ENCODE measurements at regions not wholly inside any gene's neighbourhood (a gene's known extent, or its start where the extent isn't known, plus 50 kb on each side); places are given as distances from the start of the nearest gene placed in this dataset.

DNA sequence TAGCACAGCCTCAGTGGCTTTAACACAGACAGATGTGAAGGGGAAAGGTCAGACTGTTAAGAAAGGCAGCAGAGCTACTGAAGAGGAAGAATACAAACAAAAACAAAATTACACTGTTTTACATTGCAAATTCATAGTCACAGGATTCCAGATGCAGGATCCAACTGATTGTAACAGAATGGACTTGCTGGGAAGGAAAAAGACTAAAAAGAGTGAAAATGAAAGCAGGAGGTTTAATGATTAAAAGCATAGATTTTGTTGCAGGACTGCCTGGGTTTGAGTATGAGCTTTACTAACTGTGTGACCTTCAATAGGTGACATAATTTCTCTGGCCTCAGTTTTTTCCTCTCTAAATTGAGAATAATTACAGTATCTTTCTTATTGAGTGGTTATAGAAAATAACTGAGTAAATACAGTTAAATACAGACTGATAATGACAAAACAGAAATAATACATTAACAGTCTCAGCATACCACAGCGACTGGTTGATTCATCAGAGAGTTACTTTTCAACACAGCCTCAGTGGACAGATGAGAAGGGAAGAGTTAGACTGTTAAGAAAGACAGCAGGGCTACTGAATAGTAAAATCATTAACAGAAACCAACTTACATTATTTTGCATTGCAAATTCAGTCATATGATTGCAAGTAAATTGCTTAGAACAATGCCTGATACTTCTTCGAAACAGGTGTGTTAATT lies 704.2 kb upstream of the TENM4 start:
- ChIA-PET CTCF (interaction anchor here (1.1 to 2.0 kb wide), 2 partner anchors 10 to 651 kb away, joined by 3 to 12 read pairs; no protein-coding TSS in a partner anchor), POLR2A (no interaction called here)
- no peak for DNase-seq (ENCODE audit: low read depth, low spot score)
- H3K27me3 ChIP-seq (ENCODE audit: control insufficient read depth, insufficient read depth, low read length) = no peaks in the 10 kb centered on the region
- H3K9me3 ChIP-seq (ENCODE audit: control insufficient read depth, insufficient read depth, low read length) = no peaks in the 10 kb centered on the region
- no peak overlapping the region for H3K27ac ChIP-seq (ENCODE audit: low read depth, low read length)
- TF ChIP-seq, protein P1, sequence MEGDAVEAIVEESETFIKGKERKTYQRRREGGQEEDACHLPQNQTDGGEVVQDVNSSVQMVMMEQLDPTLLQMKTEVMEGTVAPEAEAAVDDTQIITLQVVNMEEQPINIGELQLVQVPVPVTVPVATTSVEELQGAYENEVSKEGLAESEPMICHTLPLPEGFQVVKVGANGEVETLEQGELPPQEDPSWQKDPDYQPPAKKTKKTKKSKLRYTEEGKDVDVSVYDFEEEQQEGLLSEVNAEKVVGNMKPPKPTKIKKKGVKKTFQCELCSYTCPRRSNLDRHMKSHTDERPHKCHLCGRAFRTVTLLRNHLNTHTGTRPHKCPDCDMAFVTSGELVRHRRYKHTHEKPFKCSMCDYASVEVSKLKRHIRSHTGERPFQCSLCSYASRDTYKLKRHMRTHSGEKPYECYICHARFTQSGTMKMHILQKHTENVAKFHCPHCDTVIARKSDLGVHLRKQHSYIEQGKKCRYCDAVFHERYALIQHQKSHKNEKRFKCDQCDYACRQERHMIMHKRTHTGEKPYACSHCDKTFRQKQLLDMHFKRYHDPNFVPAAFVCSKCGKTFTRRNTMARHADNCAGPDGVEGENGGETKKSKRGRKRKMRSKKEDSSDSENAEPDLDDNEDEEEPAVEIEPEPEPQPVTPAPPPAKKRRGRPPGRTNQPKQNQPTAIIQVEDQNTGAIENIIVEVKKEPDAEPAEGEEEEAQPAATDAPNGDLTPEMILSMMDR (IDR thresholded peaks at IDR 0.05; ENCODE audit: low read depth, low read length) = no peak
- H3K4me3 ChIP-seq (ENCODE audit: low read depth, low read length) = no peak overlapping the region

DNA sequence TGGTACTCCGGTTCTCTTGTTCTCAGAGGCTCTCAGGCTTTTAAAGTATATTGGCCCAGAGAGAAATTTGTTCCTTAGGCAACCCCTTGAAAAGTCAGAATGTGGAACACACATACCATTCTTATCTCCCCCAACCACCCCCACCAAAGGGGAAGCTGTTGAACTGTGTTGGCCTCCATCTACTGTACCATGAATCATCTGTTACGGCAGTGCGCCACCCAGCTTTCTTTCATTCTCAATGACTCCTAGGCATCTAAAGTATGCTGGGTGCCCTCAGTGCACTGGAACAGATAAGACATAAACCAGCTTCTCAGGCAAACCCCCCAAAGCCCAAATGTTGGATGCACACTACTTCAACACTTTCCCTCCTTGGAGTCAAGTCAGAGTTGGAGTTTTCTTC lies 696.2 kb upstream of the TENM4 start:
- CTCF ChIA-PET = interaction anchor here (0.9 kb wide), 1 partner anchor 19 kb away, joined by 3 read pairs; no protein-coding TSS in a partner anchor
- POLR2A ChIA-PET = no interaction called here
- Histone ChIP-seq H3K27ac (ENCODE audit: low read depth, low read length) (no peak overlapping the region), H3K9me3 (ENCODE audit: control insufficient read depth, insufficient read depth, low read length) (peaks cover 2% of the 10 kb centered on the region; the same call in 1 of the 2 replicates), H3K27me3 (ENCODE audit: control insufficient read depth, insufficient read depth, low read length) (no peaks in the 10 kb centered on the region), H3K4me3 (ENCODE audit: low read depth, low read length) (no peak overlapping the region)
- DNase-seq (ENCODE audit: low read depth, low spot score) = no peak
- TF ChIP-seq, protein P1 (IDR thresholded peaks at IDR 0.05; ENCODE audit: low read depth, low read length) = no peak

DNA sequence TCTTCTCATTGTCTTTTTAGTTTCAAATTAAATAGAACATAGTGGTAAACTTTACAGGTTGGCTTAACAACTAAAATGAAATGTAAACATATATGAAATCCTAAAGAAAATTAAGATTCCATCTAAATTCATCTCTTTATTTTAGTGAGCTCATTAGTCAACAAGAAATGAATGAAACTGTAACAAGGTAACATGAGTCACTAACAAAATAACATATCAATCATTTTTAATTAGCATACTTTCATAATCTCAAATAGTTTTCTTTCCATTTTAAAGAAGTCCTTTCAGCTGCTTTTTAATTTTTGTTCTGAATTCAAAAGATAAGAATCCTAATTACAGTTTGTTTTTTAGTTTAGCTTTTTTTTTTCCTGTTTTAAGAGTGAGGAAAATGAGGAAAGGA lies 688.6 kb upstream of the TENM4 start:
- Histone ChIP-seq H3K27me3 (ENCODE audit: control insufficient read depth, insufficient read depth, low read length) (no peaks in the 10 kb centered on the region), H3K4me3 (ENCODE audit: low read depth, low read length) (no peak overlapping the region), H3K9me3 (ENCODE audit: control insufficient read depth, insufficient read depth, low read length) (no peaks in the 10 kb centered on the region), H3K27ac (ENCODE audit: low read depth, low read length) (no peak overlapping the region)
- POLR2A ChIA-PET = no interaction called here
- no peak for DNase-seq (ENCODE audit: low read depth, low spot score)
- TF ChIP-seq, protein P1 (IDR thresholded peaks at IDR 0.05; ENCODE audit: low read depth, low read length) = no peak
- CTCF ChIA-PET = interaction anchor here (0.6 to 1.1 kb wide), 2 partner anchors 17 to 26 kb away, joined by 3 to 5 read pairs; no protein-coding TSS in a partner anchor

DNA sequence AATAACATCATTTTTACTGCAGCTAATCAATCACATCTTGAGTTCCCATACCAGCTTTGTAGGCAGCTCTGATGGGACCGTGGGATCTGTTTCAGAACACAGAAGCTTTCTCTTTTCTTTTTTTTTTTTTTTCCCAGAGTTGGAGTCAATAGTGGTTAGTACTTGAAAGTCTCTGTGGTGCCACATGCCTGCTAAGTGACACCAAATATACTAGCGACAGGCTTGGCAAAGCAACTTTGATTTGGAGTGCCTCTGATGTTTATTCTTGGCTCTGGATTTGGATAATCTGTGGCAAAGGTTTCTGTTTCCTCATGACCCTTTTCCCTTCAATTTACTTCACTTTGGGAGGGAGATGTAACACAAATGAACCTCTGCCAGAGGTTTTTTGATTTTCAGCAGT lies 681.4 kb upstream of the TENM4 start:
- TF ChIP-seq, protein P1 (IDR thresholded peaks at IDR 0.05; ENCODE audit: low read depth, low read length) = no peak
- DNase-seq (ENCODE audit: low read depth, low spot score) = no peak
- POLR2A ChIA-PET = no interaction called here
- Histone ChIP-seq H3K4me3 (ENCODE audit: low read depth, low read length) (no peak overlapping the region), H3K27me3 (ENCODE audit: control insufficient read depth, insufficient read depth, low read length) (no peaks in the 10 kb centered on the region), H3K9me3 (ENCODE audit: control insufficient read depth, insufficient read depth, low read length) (no peaks in the 10 kb centered on the region), H3K27ac (ENCODE audit: low read depth, low read length) (no peak overlapping the region)
- CTCF ChIA-PET = no interaction called here

DNA sequence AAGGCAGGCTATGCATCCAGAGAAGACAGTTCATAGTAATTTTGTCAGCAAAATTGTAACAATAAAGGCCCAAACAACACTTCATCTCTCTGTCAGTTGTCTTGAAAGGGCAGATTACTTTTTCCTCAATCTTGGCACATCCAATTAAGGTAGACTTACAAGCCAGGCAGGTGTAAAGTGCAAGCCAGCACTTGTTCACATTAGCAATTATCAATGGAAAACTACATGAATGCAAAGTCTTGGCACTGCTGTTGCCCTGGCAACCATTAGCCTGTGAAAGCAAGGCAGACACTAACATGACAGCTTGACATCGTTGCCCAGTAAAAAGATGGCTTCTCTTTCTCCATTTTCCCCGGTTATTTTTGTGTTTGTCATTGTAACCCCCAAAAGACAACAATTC lies 677.2 kb upstream of the TENM4 start:
- no peak for DNase-seq (ENCODE audit: low read depth, low spot score)
- CTCF ChIA-PET = no interaction called here

More for the DNA sequence above, 677.2 kb upstream of the TENM4 start:
- Histone ChIP-seq H3K27ac (ENCODE audit: low read depth, low read length) (no peak overlapping the region), H3K27me3 (ENCODE audit: control insufficient read depth, insufficient read depth, low read length) (no peaks in the 10 kb centered on the region), H3K9me3 (ENCODE audit: control insufficient read depth, insufficient read depth, low read length) (no peaks in the 10 kb centered on the region), H3K4me3 (ENCODE audit: low read depth, low read length) (no peak overlapping the region)
- POLR2A ChIA-PET = no interaction called here
- TF ChIP-seq, protein P1 (IDR thresholded peaks at IDR 0.05; ENCODE audit: low read depth, low read length) = no peak
